ENCODE measurements at regions not wholly inside any gene's neighbourhood (a gene's known extent, or its start where the extent isn't known, plus 50 kb on each side); places are given as distances from the start of the nearest gene placed in this dataset.

GRCh38 chr9:90502134-90502533 is 140.5 kb downstream of the DIRAS2 start:
- TF ChIP-seq POLR2AphosphoS5 (IDR thresholded peaks at IDR 0.05; ENCODE audit: low read depth) (no peak), CTCF (conservative IDR thresholded peaks at IDR 0.05; ENCODE audit: low read depth in 2 of 2) (no peak), EZH2phosphoT487 (IDR thresholded peaks at IDR 0.05; ENCODE audit: unreplicated experiment) (no peak), EZH2 (IDR thresholded peaks at IDR 0.05; ENCODE audit: low read depth, unreplicated experiment) (no peak), NANOG (IDR thresholded peaks at IDR 0.05; ENCODE audit: borderline replicate concordance) (no peak), STAT1 (IDR thresholded peaks at IDR 0.05; ENCODE audit: unreplicated experiment) (no peak), CREB1 (CRISPR knock-in tag; IDR thresholded peaks at IDR 0.05; ENCODE audit: low read depth) (no peak), JUNB (IDR thresholded peaks at IDR 0.05; ENCODE audit: unreplicated experiment) (no peak)
- TF ChIP-seq, protein P1, sequence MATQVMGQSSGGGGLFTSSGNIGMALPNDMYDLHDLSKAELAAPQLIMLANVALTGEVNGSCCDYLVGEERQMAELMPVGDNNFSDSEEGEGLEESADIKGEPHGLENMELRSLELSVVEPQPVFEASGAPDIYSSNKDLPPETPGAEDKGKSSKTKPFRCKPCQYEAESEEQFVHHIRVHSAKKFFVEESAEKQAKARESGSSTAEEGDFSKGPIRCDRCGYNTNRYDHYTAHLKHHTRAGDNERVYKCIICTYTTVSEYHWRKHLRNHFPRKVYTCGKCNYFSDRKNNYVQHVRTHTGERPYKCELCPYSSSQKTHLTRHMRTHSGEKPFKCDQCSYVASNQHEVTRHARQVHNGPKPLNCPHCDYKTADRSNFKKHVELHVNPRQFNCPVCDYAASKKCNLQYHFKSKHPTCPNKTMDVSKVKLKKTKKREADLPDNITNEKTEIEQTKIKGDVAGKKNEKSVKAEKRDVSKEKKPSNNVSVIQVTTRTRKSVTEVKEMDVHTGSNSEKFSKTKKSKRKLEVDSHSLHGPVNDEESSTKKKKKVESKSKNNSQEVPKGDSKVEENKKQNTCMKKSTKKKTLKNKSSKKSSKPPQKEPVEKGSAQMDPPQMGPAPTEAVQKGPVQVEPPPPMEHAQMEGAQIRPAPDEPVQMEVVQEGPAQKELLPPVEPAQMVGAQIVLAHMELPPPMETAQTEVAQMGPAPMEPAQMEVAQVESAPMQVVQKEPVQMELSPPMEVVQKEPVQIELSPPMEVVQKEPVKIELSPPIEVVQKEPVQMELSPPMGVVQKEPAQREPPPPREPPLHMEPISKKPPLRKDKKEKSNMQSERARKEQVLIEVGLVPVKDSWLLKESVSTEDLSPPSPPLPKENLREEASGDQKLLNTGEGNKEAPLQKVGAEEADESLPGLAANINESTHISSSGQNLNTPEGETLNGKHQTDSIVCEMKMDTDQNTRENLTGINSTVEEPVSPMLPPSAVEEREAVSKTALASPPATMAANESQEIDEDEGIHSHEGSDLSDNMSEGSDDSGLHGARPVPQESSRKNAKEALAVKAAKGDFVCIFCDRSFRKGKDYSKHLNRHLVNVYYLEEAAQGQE (IDR thresholded peaks at IDR 0.05; ENCODE audit: unreplicated experiment): no peak

Data from GM23338 (cell line).